ENCODE measurements at regions not wholly inside any gene's neighbourhood (a gene's known extent, or its start where the extent isn't known, plus 50 kb on each side); places are given as distances from the start of the nearest gene placed in this dataset.

DNA sequence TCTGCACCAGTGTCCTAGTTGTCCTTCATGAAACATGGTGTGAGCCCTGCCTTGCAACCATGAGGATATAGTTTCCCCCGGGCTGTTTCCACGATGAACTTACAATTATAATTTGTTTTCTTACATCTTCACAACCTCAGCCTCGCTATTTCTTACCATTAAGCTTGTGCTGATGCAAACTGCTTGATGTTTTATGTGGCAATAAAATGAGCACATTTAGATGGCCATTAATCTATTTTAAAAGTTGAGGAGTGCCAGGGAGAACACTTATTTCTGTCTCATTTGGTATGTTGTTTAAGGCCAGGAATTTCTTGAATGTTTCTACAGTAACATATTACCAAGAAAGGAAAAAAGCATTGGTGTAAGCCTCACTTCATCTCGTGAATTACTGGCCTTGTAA lies 214.5 kb upstream of the SLC8A1 start:
- no peak for TF ChIP-seq SUZ12 (IDR thresholded peaks at IDR 0.05; ENCODE audit: extremely low read depth, insufficient read depth, insufficient read length)
- TF ChIP-seq YY1 (IDR thresholded peaks at IDR 0.05; ENCODE audit: insufficient read depth, insufficient read length) = no peak
- TF ChIP-seq ZNF274 (IDR thresholded peaks at IDR 0.05; ENCODE audit: low read depth, low read length) = no peak

Measured in NT2/D1 (cell line).